HG03378 (cell line): ENCODE measurements at regions not wholly inside any gene's neighbourhood (a gene's known extent, or its start where the extent isn't known, plus 50 kb on each side); places are given as distances from the start of the nearest gene placed in this dataset.
"Not testable (repeated sequence)": the region's sequence is repeated elsewhere in the genome, so short reads cannot be mapped to it uniquely, and the experiment has no call there.

ENCODE experiments used
- ATAC-seq: cut with Tn5 transposase; IDR thresholded peaks from one replicate; pipeline ENCODE4 v1.9.1; 2021; ENCODE audit warnings: mild to moderate bottlenecking, moderate library complexity; ENCODE audit not compliant: unreplicated experiment

- not testable (repeated sequence) for ATAC-seq
Observed at GRCh38 chr1:149695066-149695465, 87.4 kb upstream of the FCGR1A start.

GRCh38 chr1:149700220-149700619 lies 82.3 kb upstream of the FCGR1A start:
- ATAC-seq = not testable (repeated sequence)

- not testable (repeated sequence) for ATAC-seq
Observed at GRCh38 chr1:149700677-149701567, 81.6 kb upstream of the FCGR1A start.

GRCh38 chr1:149708192-149708853 lies 74.2 kb upstream of the FCGR1A start:
- not testable (repeated sequence) for ATAC-seq

- not testable (repeated sequence) for ATAC-seq
Observed at GRCh38 chr1:149711651-149712050, 70.8 kb upstream of the FCGR1A start.

GRCh38 chr1:149712154-149712927 lies 70.2 kb upstream of the FCGR1A start:
- ATAC-seq = not testable (repeated sequence)

GRCh38 chr1:149713513-149713912 lies 69.0 kb upstream of the FCGR1A start:
- ATAC-seq = not testable (repeated sequence)

GRCh38 chr1:149713952-149714351 lies 68.5 kb upstream of the FCGR1A start:
- not testable (repeated sequence) for ATAC-seq

- not testable (repeated sequence) for ATAC-seq
Observed at GRCh38 chr1:149724618-149725302, 57.7 kb upstream of the FCGR1A start.

GRCh38 chr1:149726688-149727087 lies 55.8 kb upstream of the FCGR1A start:
- not testable (repeated sequence) for ATAC-seq

GRCh38 chr1:149728598-149728997 lies 53.9 kb upstream of the FCGR1A start:
- ATAC-seq = not testable (repeated sequence)
